ENCODE measurements at regions not wholly inside any gene's neighbourhood (a gene's known extent, or its start where the extent isn't known, plus 50 kb on each side); places are given as distances from the start of the nearest gene placed in this dataset.

GRCh38 chr6:137933696-137934095, 66.6 kb downstream of the TNFAIP3 start:
- Histone ChIP-seq H3K9me3 (ENCODE audit: control insufficient read depth in 2 of 3, low read length in 3 of 3) (no peaks in the 10 kb centered on the region), H3K27me3 (ENCODE audit: control insufficient read depth in 2 of 2, insufficient read depth in 2 of 2, low read length in 2 of 2) (no peaks in the 10 kb centered on the region), H3K4me1 (ENCODE audit: control insufficient read depth in 2 of 2, insufficient read depth in 2 of 2, low read length in 2 of 2) (peaks cover under 1% of the 10 kb centered on the region in 2 donors), H3K36me3 (ENCODE audit: control insufficient read depth in 2 of 3, insufficient read depth in 3 of 3, low read length in 3 of 3) (no peaks in the 10 kb centered on the region), H3K27ac (ENCODE audit: low read depth, low read length) (no peak overlapping the region), H3K4me3 (ENCODE audit: low read length) (no peak overlapping the region)
- Mint-ChIP-seq H3K36me3 (peaks cover 0 to 29% (median 3%) of the 10 kb centered on the region in 5 donors), H3K4me1 (peaks cover 2 to 20% (median 6%) of the 10 kb centered on the region in 7 donors), H3K27ac (no peak overlapping the region), H3K9me3 (peaks cover 0 to 26% (median 13%) of the 10 kb centered on the region in 11 donors), H3K4me3 (no peak overlapping the region), H3K27me3 (no peaks in the 10 kb centered on the region)
- ATAC-seq (no peak), DNase-seq (no peak)
- ChIA-PET POLR2A (interaction anchor here (0.5 to 0.6 kb wide), 2 partner anchors 213 to 850 kb away, joined by 3 to 5 read pairs; no protein-coding TSS in a partner anchor), CTCF (interaction anchor here (1.1 to 1.4 kb wide), 2 partner anchors 10 to 11 kb away, joined by 3 to 6 read pairs; no protein-coding TSS in a partner anchor)
- intact Hi-C loops (cut with micrococcal nuclease), result no loop called here

GRCh38 chr6:137936798-137937197, 69.7 kb downstream of the TNFAIP3 start:
- Mint-ChIP-seq H3K9me3 (peaks cover 4 to 36% (median 18%) of the 10 kb centered on the region in 11 donors), H3K4me1 (peaks cover 0 to 34% (median 7%) of the 10 kb centered on the region in 7 donors), H3K36me3 (peaks cover 0 to 28% (median 8%) of the 10 kb centered on the region in 5 donors), H3K4me3 (no peak overlapping the region), H3K27me3 (no peaks in the 10 kb centered on the region), H3K27ac (no peak overlapping the region)
- Histone ChIP-seq H3K9me3 (ENCODE audit: control insufficient read depth in 2 of 3, low read length in 3 of 3) (no peaks in the 10 kb centered on the region), H3K27me3 (ENCODE audit: control insufficient read depth in 2 of 2, insufficient read depth in 2 of 2, low read length in 2 of 2) (no peaks in the 10 kb centered on the region), H3K27ac (ENCODE audit: low read depth, low read length) (no peak overlapping the region), H3K4me1 (ENCODE audit: control insufficient read depth in 2 of 2, insufficient read depth in 2 of 2, low read length in 2 of 2) (no peaks in the 10 kb centered on the region), H3K36me3 (ENCODE audit: control insufficient read depth in 2 of 3, insufficient read depth in 3 of 3, low read length in 3 of 3) (no peaks in the 10 kb centered on the region), H3K4me3 (ENCODE audit: low read length) (no peak overlapping the region)
- intact Hi-C loops (cut with micrococcal nuclease), result no loop called here
- ATAC-seq (no peak), DNase-seq (no peak)
- ChIA-PET CTCF (interaction anchor here (1.3 kb wide), 1 partner anchor 12 kb away, joined by 7 read pairs; no protein-coding TSS in a partner anchor), POLR2A (interaction anchor here (0.6 to 0.9 kb wide), 2 partner anchors 69 to 1388 kb away, joined by 4 read pairs; partner anchors contain the start of gene TNFAIP3)

GRCh38 chr6:137937834-137938233, 70.8 kb downstream of the TNFAIP3 start:
- no peak overlapping the region for H3K27ac Mint-ChIP-seq
- Histone ChIP-seq H3K27ac (ENCODE audit: low read depth, low read length) (no peak overlapping the region), H3K4me1 (ENCODE audit: control insufficient read depth in 2 of 2, insufficient read depth in 2 of 2, low read length in 2 of 2) (no peaks in the 10 kb centered on the region), H3K4me3 (ENCODE audit: low read length) (no peak overlapping the region), H3K36me3 (ENCODE audit: control insufficient read depth in 2 of 3, insufficient read depth in 3 of 3, low read length in 3 of 3) (no peaks in the 10 kb centered on the region), H3K27me3 (ENCODE audit: control insufficient read depth in 2 of 2, insufficient read depth in 2 of 2, low read length in 2 of 2) (no peaks in the 10 kb centered on the region), H3K9me3 (ENCODE audit: control insufficient read depth in 2 of 3, low read length in 3 of 3) (no peaks in the 10 kb centered on the region)
- H3K36me3 Mint-ChIP-seq, result peaks cover 0 to 28% (median 8%) of the 10 kb centered on the region in 5 donors
- H3K9me3 Mint-ChIP-seq, result peaks cover 4 to 36% (median 18%) of the 10 kb centered on the region in 11 donors
- no peak for DNase-seq
- H3K27me3 Mint-ChIP-seq, result no peaks in the 10 kb centered on the region
- H3K4me1 Mint-ChIP-seq, result peaks cover 0 to 38% (median 7%) of the 10 kb centered on the region in 7 donors
- H3K4me3 Mint-ChIP-seq, result no peak overlapping the region
- ChIA-PET CTCF (interaction anchor here (0.5 kb wide), 1 partner anchor 25 kb away, joined by 3 read pairs; no protein-coding TSS in a partner anchor), POLR2A (no interaction called here)
- ATAC-seq, result no peak
- intact Hi-C loops (cut with micrococcal nuclease), result no loop called here

GRCh38 chr6:137938770-137939379, 71.8 kb downstream of the TNFAIP3 start:
- CTCF ChIA-PET, result interaction anchor here (0.6 to 3.2 kb wide), 4 partner anchors 16 to 230 kb away, joined by 3 to 16 read pairs (median 8); no protein-coding TSS in a partner anchor
- Histone ChIP-seq H3K27ac (ENCODE audit: low read depth, low read length) (no peak overlapping the region), H3K27me3 (ENCODE audit: control insufficient read depth in 2 of 2, insufficient read depth in 2 of 2, low read length in 2 of 2) (no peaks in the 10 kb centered on the region), H3K9me3 (ENCODE audit: control insufficient read depth in 2 of 3, low read length in 3 of 3) (no peaks in the 10 kb centered on the region), H3K4me3 (ENCODE audit: low read length) (no peak overlapping the region), H3K36me3 (ENCODE audit: control insufficient read depth in 2 of 3, insufficient read depth in 3 of 3, low read length in 3 of 3) (no peaks in the 10 kb centered on the region), H3K4me1 (ENCODE audit: control insufficient read depth in 2 of 2, insufficient read depth in 2 of 2, low read length in 2 of 2) (no peaks in the 10 kb centered on the region)
- H3K27ac Mint-ChIP-seq, result peak overlapping the region in 1 of 9 donors; percentile 44
- ATAC-seq (no peak), DNase-seq (no peak)
- H3K4me3 Mint-ChIP-seq, result no peak overlapping the region
- no peaks in the 10 kb centered on the region for H3K27me3 Mint-ChIP-seq
- H3K9me3 Mint-ChIP-seq, result peaks cover 4 to 36% (median 18%) of the 10 kb centered on the region in 11 donors
- intact Hi-C loops (cut with micrococcal nuclease), result no loop called here
- peaks cover 0 to 28% (median 8%) of the 10 kb centered on the region in 5 donors for H3K36me3 Mint-ChIP-seq
- peaks cover 0 to 34% (median 7%) of the 10 kb centered on the region in 7 donors for H3K4me1 Mint-ChIP-seq
- POLR2A ChIA-PET, result interaction anchor here (0.6 kb wide), 1 partner anchor 66 kb away, joined by 3 read pairs; no protein-coding TSS in a partner anchor

- Histone ChIP-seq H3K27ac (ENCODE audit: low read depth, low read length) (no peak overlapping the region), H3K4me3 (ENCODE audit: low read length) (no peak overlapping the region), H3K27me3 (ENCODE audit: control insufficient read depth in 2 of 2, insufficient read depth in 2 of 2, low read length in 2 of 2) (no peaks in the 10 kb centered on the region), H3K36me3 (ENCODE audit: control insufficient read depth in 2 of 3, insufficient read depth in 3 of 3, low read length in 3 of 3) (no peaks in the 10 kb centered on the region), H3K4me1 (ENCODE audit: control insufficient read depth in 2 of 2, insufficient read depth in 2 of 2, low read length in 2 of 2) (no peaks in the 10 kb centered on the region), H3K9me3 (ENCODE audit: control insufficient read depth in 2 of 3, low read length in 3 of 3) (no peaks in the 10 kb centered on the region)
- DNase-seq (no peak), ATAC-seq (no peak)
- Mint-ChIP-seq H3K27ac (no peak overlapping the region), H3K36me3 (peaks cover 0 to 16% (median 8%) of the 10 kb centered on the region in 5 donors), H3K9me3 (peaks cover 4 to 27% (median 10%) of the 10 kb centered on the region in 11 donors), H3K4me1 (peaks cover 0 to 52% (median 12%) of the 10 kb centered on the region in 7 donors), H3K27me3 (no peaks in the 10 kb centered on the region), H3K4me3 (no peak overlapping the region)
- intact Hi-C loops (cut with micrococcal nuclease), result no loop called here
- CTCF ChIA-PET, result interaction anchor here (1.3 kb wide), 1 partner anchor 33 kb away, joined by 4 read pairs; no protein-coding TSS in a partner anchor
- POLR2A ChIA-PET, result interaction anchor here (0.6 to 1.2 kb wide), 2 partner anchors 118 to 241 kb away, joined by 3 to 6 read pairs; no protein-coding TSS in a partner anchor
Measured at GRCh38 chr6:137941995-137942394, 74.9 kb downstream of the TNFAIP3 start.

- Mint-ChIP-seq H3K36me3 (peaks cover 0 to 12% (median 8%) of the 10 kb centered on the region in 5 donors), H3K4me3 (no peak overlapping the region), H3K4me1 (peaks cover 0 to 52% (median 12%) of the 10 kb centered on the region in 7 donors), H3K27ac (no peak overlapping the region), H3K9me3 (peaks cover 4 to 20% (median 9%) of the 10 kb centered on the region in 11 donors), H3K27me3 (no peaks in the 10 kb centered on the region)
- no peaks in the 10 kb centered on the region for H3K36me3 ChIP-seq (ENCODE audit: control insufficient read depth in 2 of 3, insufficient read depth in 3 of 3, low read length in 3 of 3)
- no peaks in the 10 kb centered on the region for H3K27me3 ChIP-seq (ENCODE audit: control insufficient read depth in 2 of 2, insufficient read depth in 2 of 2, low read length in 2 of 2)
- H3K9me3 ChIP-seq (ENCODE audit: control insufficient read depth in 2 of 3, low read length in 3 of 3), result no peaks in the 10 kb centered on the region
- H3K27ac ChIP-seq (ENCODE audit: low read depth, low read length), result no peak overlapping the region
- H3K4me1 ChIP-seq (ENCODE audit: control insufficient read depth in 2 of 2, insufficient read depth in 2 of 2, low read length in 2 of 2), result no peaks in the 10 kb centered on the region
- ATAC-seq (no peak), DNase-seq (no peak)
- intact Hi-C loops (cut with micrococcal nuclease), result no loop called here
- POLR2A ChIA-PET, result no interaction called here
- CTCF ChIA-PET, result interaction anchor here (0.6 to 7.7 kb wide), 5 partner anchors 8 to 233 kb away, joined by 3 to 55 read pairs (median 4); no protein-coding TSS in a partner anchor
- no peak overlapping the region for H3K4me3 ChIP-seq (ENCODE audit: low read length)
Measured at GRCh38 chr6:137942736-137943135, 75.7 kb downstream of the TNFAIP3 start.
